Stimulated activated naive CD8-positive, alpha-beta T cell treated with anti-CD3 and anti-CD28 coated beads, Interleukin-15, Interleukin-2, amounts not matched to agents 100 U/mL and 50 U/mL, for 24 hours (primary cell): ENCODE measurements at regions not wholly inside any gene's neighbourhood (a gene's known extent, or its start where the extent isn't known, plus 50 kb on each side); places are given as distances from the start of the nearest gene placed in this dataset.

ENCODE experiments used
- ATAC-seq: fragments of 150-1000 bp; cut with Tn5 transposase; one replicate; pipeline ENCODE4 v1.10.0; 2021
- DNase-seq: peaks from one replicate; pipeline ENCODE4 v3.0.0; 2021

- DNase-seq (no peak), ATAC-seq (no peak)
Measured at GRCh38 chr4:60500810-60501209, 699.3 kb upstream of the ADGRL3 start.

- ATAC-seq, result no peak
- no peak for DNase-seq
Measured at GRCh38 chr4:60502733-60503132, 697.4 kb upstream of the ADGRL3 start.

- ATAC-seq, result no peak
Measured at GRCh38 chr4:60506061-60506460, 694.1 kb upstream of the ADGRL3 start.

GRCh38 chr4:60522265-60522664 is 677.9 kb upstream of the ADGRL3 start:
- no peak for DNase-seq
- no peak for ATAC-seq

More at GRCh38 chr4:60506061-60506460, 694.1 kb upstream of the ADGRL3 start:
- no peak for DNase-seq

- ATAC-seq (no peak), DNase-seq (no peak)
Measured at GRCh38 chr4:60531776-60532379, 668.2 kb upstream of the ADGRL3 start.

GRCh38 chr4:60544981-60545380 is 655.1 kb upstream of the ADGRL3 start:
- ATAC-seq (no peak), DNase-seq (no peak)

- ATAC-seq (no peak), DNase-seq (no peak)
Measured at GRCh38 chr4:60562334-60562733, 637.8 kb upstream of the ADGRL3 start.

GRCh38 chr4:60565558-60565957 is 634.6 kb upstream of the ADGRL3 start:
- DNase-seq (no peak), ATAC-seq (no peak)

- no peak for DNase-seq
- ATAC-seq, result no peak
Measured at GRCh38 chr4:60575336-60575735, 624.8 kb upstream of the ADGRL3 start.

- DNase-seq (no peak), ATAC-seq (no peak)
Measured at GRCh38 chr4:60579335-60579734, 620.8 kb upstream of the ADGRL3 start.

GRCh38 chr4:60581919-60582536 is 618.1 kb upstream of the ADGRL3 start:
- no peak for DNase-seq

GRCh38 chr4:60588556-60588955 is 611.6 kb upstream of the ADGRL3 start:
- ATAC-seq, result no peak

More at GRCh38 chr4:60581919-60582536, 618.1 kb upstream of the ADGRL3 start:
- ATAC-seq, result no peak

GRCh38 chr4:60589425-60589824 is 610.7 kb upstream of the ADGRL3 start:
- DNase-seq (no peak), ATAC-seq (no peak)

More at GRCh38 chr4:60588556-60588955, 611.6 kb upstream of the ADGRL3 start:
- DNase-seq, result no peak

GRCh38 chr4:60590116-60590515 is 610.0 kb upstream of the ADGRL3 start:
- no peak for ATAC-seq
- DNase-seq, result no peak

- no peak for DNase-seq
- ATAC-seq, result no peak
Measured at GRCh38 chr4:60605646-60606354, 594.3 kb upstream of the ADGRL3 start.

- DNase-seq (no peak), ATAC-seq (no peak)
Measured at GRCh38 chr4:60611762-60612496, 588.2 kb upstream of the ADGRL3 start.

GRCh38 chr4:60617731-60618130 is 582.4 kb upstream of the ADGRL3 start:
- DNase-seq, result no peak
- no peak for ATAC-seq

GRCh38 chr4:60619531-60620305 is 580.4 kb upstream of the ADGRL3 start:
- DNase-seq (no peak), ATAC-seq (no peak)

GRCh38 chr4:60637976-60638375 is 562.1 kb upstream of the ADGRL3 start:
- ATAC-seq, result no peak
- DNase-seq, result no peak

- DNase-seq, result no peak
- ATAC-seq, result no peak
Measured at GRCh38 chr4:60648774-60649173, 551.4 kb upstream of the ADGRL3 start.

GRCh38 chr4:60652933-60653332 is 547.2 kb upstream of the ADGRL3 start:
- DNase-seq (no peak), ATAC-seq (no peak)

GRCh38 chr4:60655356-60655755 is 544.8 kb upstream of the ADGRL3 start:
- DNase-seq, result no peak
- ATAC-seq, result no peak
